H1 (cell line): ENCODE measurements at regions not wholly inside any gene's neighbourhood (a gene's known extent, or its start where the extent isn't known, plus 50 kb on each side); places are given as distances from the start of the nearest gene placed in this dataset.
A peak's percentile ranks its signal among the peaks of the same experiment; 100 is the strongest.

Experiments used
- CTCF ChIA-PET: fragments of 300-600 bp; sonication (Branson Sonifier 250); formaldehyde crosslinking; loops from one replicate; lab custom pipeline; 2021; ENCODE audit not compliant: partially characterized antibody; lab: Charles Lee
- POLR2A ChIA-PET: fragments of 300-600 bp; sonication (Branson Sonifier 250); formaldehyde crosslinking; loops from one replicate; lab custom pipeline; 2021; ENCODE audit warnings: inconsistent platforms; ENCODE audit not compliant: partially characterized antibody; lab: Charles Lee
- DNase-seq, 2 experiments: peaks; one replicate each; pipeline versions ENCODE4 v3.0.0 to v3.0.0-alpha.2; 2010 to 2022; ENCODE audit warnings: low spot score in 2 of 2, low read depth in 1 of 2, mixed read lengths in 1 of 2
- FAIRE-seq: peaks from 2 replicates; lab custom pipeline; 2011; peaks lifted over from hg19 to GRCh38; lab: Jason Lieb, UNC
- H2AFZ ChIP-seq: 2 replicates; pipeline ENCODE4 v1.8.1; 2012; ENCODE audit warnings: low read length, inconsistent platforms
- H2AK5ac ChIP-seq: 2 replicates; pipeline ENCODE4 v1.6.1; 2013; ENCODE audit warnings: low read depth, low read length
- H2BK120ac ChIP-seq: replicated peaks from 2 replicates; pipeline ENCODE3; 2013; ENCODE audit warnings: low read depth, low read length, inconsistent platforms
- H2BK12ac ChIP-seq: 2 replicates; pipeline ENCODE4 v1.6.1; 2013; ENCODE audit warnings: low read depth, low read length
- H2BK15ac ChIP-seq: 2 replicates; pipeline ENCODE4 v1.6.1; 2013; ENCODE audit warnings: low read length
- H2BK20ac ChIP-seq: 2 replicates; pipeline ENCODE4 v1.6.1; 2013; ENCODE audit warnings: low read length
- H2BK5ac ChIP-seq: 2 replicates; pipeline ENCODE4 v1.6.1; 2013; ENCODE audit warnings: low read depth, low read length
- H3K14ac ChIP-seq: 2 replicates; pipeline ENCODE4 v1.6.1; 2013; ENCODE audit warnings: inconsistent platforms; ENCODE audit not compliant: insufficient read length
- H3K18ac ChIP-seq: 2 replicates; pipeline ENCODE4 v1.6.1; 2013; ENCODE audit warnings: low read length; ENCODE audit errors: extremely low read depth
- H3K23ac ChIP-seq: 2 replicates; pipeline ENCODE4 v1.6.1; 2013; ENCODE audit warnings: inconsistent platforms; ENCODE audit not compliant: insufficient read length
- H3K23me2 ChIP-seq: 2 replicates; pipeline ENCODE4 v1.6.1; 2013; ENCODE audit warnings: low read depth, low read length
- H3K27ac ChIP-seq: 2 replicates; pipeline ENCODE4 v1.6.1; 2011; ENCODE audit warnings: low read depth, low read length, inconsistent platforms
- H3K27me3 ChIP-seq, 4 experiments: replicated peaks in 1 of 4; 1 replicate in 1 of 4; 2 replicates in 3 of 4; pipeline versions ENCODE4 v1.6.1 to v1.8.1; 2011 to 2013; ENCODE audit warnings: low read length in 3 of 4, mild to moderate bottlenecking in 3 of 4, inconsistent platforms in 2 of 4, mixed read lengths in 2 of 4, moderate library complexity in 1 of 4; ENCODE audit not compliant: control insufficient read depth in 3 of 4, insufficient read depth in 3 of 4; ENCODE audit errors: extremely low read depth in 1 of 4
- H3K36me3 ChIP-seq, 4 experiments: 2 replicates each; pipeline versions ENCODE4 v1.6.1 to v1.8.1; 2011 to 2013; ENCODE audit warnings: mild to moderate bottlenecking in 4 of 4, low read length in 3 of 4, moderate library complexity in 2 of 4, control low read depth in 1 of 4, inconsistent platforms in 1 of 4; ENCODE audit not compliant: insufficient read depth in 4 of 4, control insufficient read depth in 2 of 4
- H3K4ac ChIP-seq: replicated peaks from 2 replicates; pipeline ENCODE3; 2013; ENCODE audit warnings: low read length, low read depth, mixed read lengths, inconsistent platforms; ENCODE audit not compliant: insufficient read length
- H3K4me1 ChIP-seq, 4 experiments: replicated peaks in 1 of 4; 1 replicate in 1 of 4; 2 replicates in 3 of 4; pipeline versions ENCODE4 v1.6.1 to v1.8.1; 2011 to 2013; ENCODE audit warnings: low read length in 3 of 4, inconsistent platforms in 2 of 4, mixed read lengths in 1 of 4; ENCODE audit not compliant: insufficient read depth in 4 of 4, control insufficient read depth in 3 of 4
- H3K4me2 ChIP-seq, 2 experiments: 2 replicates each; pipeline versions ENCODE4 v1.6.1 to v1.8.1; 2011 to 2013; ENCODE audit warnings: low read depth in 2 of 2, low read length in 2 of 2, control low read depth in 1 of 2, inconsistent platforms in 1 of 2, mild to moderate bottlenecking in 1 of 2; ENCODE audit not compliant: insufficient read depth in 1 of 2
- H3K4me3 ChIP-seq, 4 experiments: fragments of 200-600, 300-600 bp in 1 of 4; sonication (generic), shearing (Covaris generic), sonication (Bioruptor Twin) in 1 of 4; 2 replicates each; pipeline versions ENCODE4 v1.5.1 to v1.8.1; 2011 to 2016; ENCODE audit warnings: low read length in 4 of 4, low read depth in 3 of 4, control low read depth in 2 of 4, inconsistent platforms in 2 of 4, mild to moderate bottlenecking in 2 of 4, mixed read lengths in 1 of 4, moderate library complexity in 1 of 4; ENCODE audit not compliant: insufficient read depth in 2 of 4; ENCODE audit errors: extremely low read depth in 1 of 4
- H3K56ac ChIP-seq: replicated peaks from 2 replicates; pipeline ENCODE3; 2013; ENCODE audit warnings: low read depth, mild to moderate bottlenecking, mixed read lengths, low read length, inconsistent platforms; ENCODE audit not compliant: insufficient read length
- H3K79me1 ChIP-seq: 2 replicates; pipeline ENCODE4 v1.6.1; 2013; ENCODE audit warnings: low read depth, low read length, control low read depth
- H3K79me2 ChIP-seq, 2 experiments: 2 replicates each; pipeline versions ENCODE4 v1.6.1 to v1.8.1; 2012 to 2013; ENCODE audit warnings: low read length in 2 of 2, mild to moderate bottlenecking in 2 of 2, inconsistent platforms in 1 of 2; ENCODE audit not compliant: insufficient read depth in 2 of 2, control insufficient read depth in 1 of 2
- H3K9ac ChIP-seq, 4 experiments: replicated peaks in 1 of 4; 1 replicate in 1 of 4; 2 replicates in 3 of 4; pipeline versions ENCODE4 v1.6.1 to v1.8.1; 2011 to 2013; ENCODE audit warnings: low read depth in 3 of 4, low read length in 3 of 4, control low read depth in 2 of 4, mild to moderate bottlenecking in 2 of 4, moderate library complexity in 2 of 4, inconsistent platforms in 1 of 4; ENCODE audit errors: extremely low read depth in 1 of 4
- H3K9me3 ChIP-seq, 2 experiments: 2 replicates each; pipeline versions ENCODE4 v1.6.1 to v1.8.1; 2012 to 2013; ENCODE audit warnings: mild to moderate bottlenecking in 2 of 2, moderate library complexity in 2 of 2, control low read depth in 1 of 2, inconsistent platforms in 1 of 2, low read depth in 1 of 2, low read length in 1 of 2, mixed read lengths in 1 of 2; ENCODE audit not compliant: insufficient read depth in 2 of 2
- H4K20me1 ChIP-seq, 2 experiments: replicated peaks in 1 of 2; 2 replicates each; pipeline versions ENCODE3 to v1.8.1; 2011 to 2013; ENCODE audit warnings: inconsistent platforms in 2 of 2, low read length in 2 of 2, mild to moderate bottlenecking in 1 of 2; ENCODE audit not compliant: insufficient read depth in 2 of 2, control insufficient read depth in 1 of 2
- H4K5ac ChIP-seq: 2 replicates; pipeline ENCODE4 v1.6.1; 2013; ENCODE audit warnings: low read length, low read depth, mixed read lengths, inconsistent platforms; ENCODE audit not compliant: insufficient read length
- H4K8ac ChIP-seq: 2 replicates; pipeline ENCODE4 v1.8.0; 2013; ENCODE audit warnings: mild to moderate bottlenecking, moderate library complexity, low read length, inconsistent platforms; ENCODE audit not compliant: insufficient read depth; ENCODE audit errors: extremely low read depth
- H4K91ac ChIP-seq: replicated peaks from 2 replicates; pipeline ENCODE3; 2013; ENCODE audit warnings: low read length, mixed read lengths, inconsistent platforms; ENCODE audit not compliant: insufficient read length
- BRCA1 ChIP-seq: IDR thresholded peaks from 2 replicates; pipeline ENCODE4 v1.6.1; 2012; ENCODE audit warnings: low read depth, low read length, improper control_type of control experiment
- EP300 ChIP-seq, 2 experiments: IDR thresholded peaks; 1 replicate in 1 of 2; 2 replicates in 1 of 2; pipeline ENCODE4 v1.6.1; 2011 to 2012; ENCODE audit warnings: low read depth in 2 of 2, low read length in 2 of 2, mild to moderate bottlenecking in 2 of 2, borderline replicate concordance in 1 of 2, inconsistent platforms in 1 of 2, moderate library complexity in 1 of 2
- EZH2 ChIP-seq: fragments of 200-600 bp; sonication (generic); IDR thresholded peaks from 2 replicates; pipeline ENCODE4 v1.7.1; 2012; ENCODE audit warnings: low read depth, mild to moderate bottlenecking, moderate library complexity, low read length, inconsistent platforms; ENCODE audit not compliant: severe bottlenecking
- KDM4A ChIP-seq: IDR thresholded peaks from one replicate; pipeline ENCODE4 v1.7.1; 2012; ENCODE audit warnings: low read depth, mild to moderate bottlenecking, moderate library complexity, low read length, inconsistent platforms; ENCODE audit not compliant: severe bottlenecking
- POLR2A ChIP-seq, 2 experiments: IDR thresholded peaks; 1 replicate in 1 of 2; 2 replicates in 1 of 2; pipeline ENCODE4 v1.6.1; 2011; ENCODE audit warnings: low read depth in 2 of 2, low read length in 2 of 2, mild to moderate bottlenecking in 2 of 2; ENCODE audit errors: control extremely low read depth in 1 of 2
- POLR2AphosphoS5 ChIP-seq: IDR thresholded peaks from 2 replicates; pipeline ENCODE4 v1.6.1; 2011; ENCODE audit warnings: low read depth, low read length
- POU5F1 ChIP-seq: IDR thresholded peaks from 2 replicates; pipeline ENCODE4 v1.6.1; 2011; ENCODE audit warnings: low read depth, mild to moderate bottlenecking, low read length, moderate library complexity
- RXRA ChIP-seq: IDR thresholded peaks from 2 replicates; pipeline ENCODE4 v1.6.1; 2011; ENCODE audit warnings: low read depth, mild to moderate bottlenecking, low read length, moderate library complexity; ENCODE audit not compliant: insufficient read depth
- SP1 ChIP-seq: IDR thresholded peaks from 2 replicates; pipeline ENCODE4 v1.6.1; 2011; ENCODE audit warnings: low read depth, low read length
- SP2 ChIP-seq: IDR thresholded peaks from 2 replicates; pipeline ENCODE4 v1.6.1; 2012; ENCODE audit warnings: mild to moderate bottlenecking, low read length, inconsistent platforms
- SP4 ChIP-seq: IDR thresholded peaks from 2 replicates; pipeline ENCODE4 v1.6.1; 2012; ENCODE audit warnings: low read length, inconsistent platforms
- TAF1 ChIP-seq: IDR thresholded peaks from 2 replicates; pipeline ENCODE4 v1.6.1; 2011; ENCODE audit warnings: mild to moderate bottlenecking, low read depth, low read length
- TAF7 ChIP-seq: optimal IDR thresholded peaks from 2 replicates; pipeline ENCODE3; 2011; ENCODE audit warnings: low read depth, mild to moderate bottlenecking, inconsistent platforms, low read length, moderate library complexity, borderline replicate concordance
- TCF12 ChIP-seq: IDR thresholded peaks from 2 replicates; pipeline ENCODE4 v1.6.1; 2011; ENCODE audit warnings: low read depth, mild to moderate bottlenecking, low read length
- WGBS, 2 experiments: shearing (Covaris generic) in 1 of 2; methylation state at CpG; one replicate each; pipeline versions ENCODE4 v1.1.6 to v1.1.7; 2013 to 2015; ENCODE audit warnings: low lambda C conversion rate in 2 of 2, mixed read lengths in 2 of 2, inconsistent platforms in 1 of 2, low coverage in 1 of 2, missing lambda C conversion rate in 1 of 2; ENCODE audit not compliant: insufficient replicate concordance in 2 of 2, insufficient coverage in 1 of 2, insufficient read length in 1 of 2; ENCODE audit errors: extremely low coverage in 1 of 2, missing lambda C conversion rate in 1 of 2; 5-methylcytosine and 5-hydroxymethylcytosine counted together
- TF ChIP-seq, protein P1 (sequence below): IDR thresholded peaks from 2 replicates; pipeline ENCODE4 v1.6.1; 2012; ENCODE audit warnings: inconsistent platforms

GRCh38 chr11:116221351-116221750, 551.4 kb downstream of the BUD13 start:
- no peak overlapping the region for H4K91ac ChIP-seq
- H4K20me1 ChIP-seq: peaks cover 0 to 6% of the 10 kb centered on the region in 2 experiments
- no peak overlapping the region for H3K18ac ChIP-seq
- no peak overlapping the region for H2BK120ac ChIP-seq
- no peak overlapping the region for H2AFZ ChIP-seq
- no peak overlapping the region for H3K4ac ChIP-seq
- DNase-seq (no peak), FAIRE-seq (no peak)
- no peak overlapping the region for H3K9ac ChIP-seq
- H2BK15ac ChIP-seq: no peak overlapping the region
- no peak overlapping the region for H3K4me3 ChIP-seq
- H3K23me2 ChIP-seq: no peaks in the 10 kb centered on the region
- H2BK12ac ChIP-seq: 0 out of 2 replicates have a peak overlapping the region, but pooled peaks have one; percentile 18
- no peak overlapping the region for H3K14ac ChIP-seq
- H4K5ac ChIP-seq: no peak overlapping the region
- WGBS, 2 experiments: 85% methylated on average over 2 of the region's 2 CpGs; no CpG with 5 or more reads in 1 of the 2 experiments
- peaks cover 5 to 9% (median 7%) of the 10 kb centered on the region in 4 experiments; a peak in 5 of 7 replicates for H3K4me1 ChIP-seq
- no peak overlapping the region for H2AK5ac ChIP-seq
- H3K56ac ChIP-seq: no peak overlapping the region
- H2BK5ac ChIP-seq: no peak overlapping the region
- H3K79me2 ChIP-seq: no peaks in the 10 kb centered on the region
- H3K36me3 ChIP-seq: no peaks in the 10 kb centered on the region
- no peak overlapping the region for H2BK20ac ChIP-seq
- peaks cover 3 to 4% of the 10 kb centered on the region in 2 experiments; a peak in 1 of 4 replicates for H3K9me3 ChIP-seq
- ChIA-PET POLR2A (no interaction called here), CTCF (interaction anchor here (1.2 to 16.0 kb wide), 3 partner anchors 5 to 47 kb away, joined by 3 to 162 read pairs (median 4); no protein-coding TSS in a partner anchor)
- H3K23ac ChIP-seq: no peak overlapping the region
- no peak overlapping the region for H3K4me2 ChIP-seq
- H3K27ac ChIP-seq: no peak overlapping the region
- no peaks in the 10 kb centered on the region for H3K79me1 ChIP-seq
- H3K27me3 ChIP-seq: no peaks in the 10 kb centered on the region; a peak in 1 of 7 replicates
- H4K8ac ChIP-seq: no peak overlapping the region
- TF ChIP-seq SP4 (no peak), TAF7 (no peak), TAF1 (no peak), BRCA1 (no peak), POLR2A (IDR thresholded peaks at IDR 0.05; ENCODE audit: control extremely low read depth in 1 of 2, low read depth in 2 of 2, low read length in 2 of 2) (no peak), SP2 (no peak), RXRA (no peak), TCF12 (no peak), SP1 (no peak), POU5F1 (no peak), EP300 (IDR thresholded peaks at IDR 0.05; ENCODE audit: borderline replicate concordance in 1 of 2, low read depth in 2 of 2, low read length in 2 of 2) (no peak), POLR2AphosphoS5 (no peak), EZH2 (no peak), KDM4A (no peak)
- TF ChIP-seq, protein P1, sequence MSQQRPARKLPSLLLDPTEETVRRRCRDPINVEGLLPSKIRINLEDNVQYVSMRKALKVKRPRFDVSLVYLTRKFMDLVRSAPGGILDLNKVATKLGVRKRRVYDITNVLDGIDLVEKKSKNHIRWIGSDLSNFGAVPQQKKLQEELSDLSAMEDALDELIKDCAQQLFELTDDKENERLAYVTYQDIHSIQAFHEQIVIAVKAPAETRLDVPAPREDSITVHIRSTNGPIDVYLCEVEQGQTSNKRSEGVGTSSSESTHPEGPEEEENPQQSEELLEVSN: no peak
